ENCODE measurements at regions not wholly inside any gene's neighbourhood (a gene's known extent, or its start where the extent isn't known, plus 50 kb on each side); places are given as distances from the start of the nearest gene placed in this dataset.

DNA sequence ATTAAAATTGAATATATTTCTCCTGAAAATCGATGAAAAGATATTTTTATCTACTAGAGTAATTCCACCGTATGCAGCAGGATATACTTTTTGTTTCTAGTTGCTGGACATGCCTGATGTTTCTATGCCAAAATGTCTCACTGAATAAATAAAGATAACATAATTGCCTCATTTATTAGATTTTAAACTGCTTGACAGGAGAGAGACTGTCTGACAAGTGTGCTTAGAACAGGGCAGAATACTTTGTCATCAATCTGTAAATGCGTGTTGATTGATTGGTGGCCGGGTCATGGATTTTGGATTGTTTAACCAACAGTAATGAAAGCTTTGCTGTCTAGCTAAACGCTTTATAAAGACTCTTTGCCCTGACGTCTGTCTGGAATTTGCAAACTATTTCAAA lies 339.0 kb downstream of the CHRM3 start:
- TF ChIP-seq, protein P1, sequence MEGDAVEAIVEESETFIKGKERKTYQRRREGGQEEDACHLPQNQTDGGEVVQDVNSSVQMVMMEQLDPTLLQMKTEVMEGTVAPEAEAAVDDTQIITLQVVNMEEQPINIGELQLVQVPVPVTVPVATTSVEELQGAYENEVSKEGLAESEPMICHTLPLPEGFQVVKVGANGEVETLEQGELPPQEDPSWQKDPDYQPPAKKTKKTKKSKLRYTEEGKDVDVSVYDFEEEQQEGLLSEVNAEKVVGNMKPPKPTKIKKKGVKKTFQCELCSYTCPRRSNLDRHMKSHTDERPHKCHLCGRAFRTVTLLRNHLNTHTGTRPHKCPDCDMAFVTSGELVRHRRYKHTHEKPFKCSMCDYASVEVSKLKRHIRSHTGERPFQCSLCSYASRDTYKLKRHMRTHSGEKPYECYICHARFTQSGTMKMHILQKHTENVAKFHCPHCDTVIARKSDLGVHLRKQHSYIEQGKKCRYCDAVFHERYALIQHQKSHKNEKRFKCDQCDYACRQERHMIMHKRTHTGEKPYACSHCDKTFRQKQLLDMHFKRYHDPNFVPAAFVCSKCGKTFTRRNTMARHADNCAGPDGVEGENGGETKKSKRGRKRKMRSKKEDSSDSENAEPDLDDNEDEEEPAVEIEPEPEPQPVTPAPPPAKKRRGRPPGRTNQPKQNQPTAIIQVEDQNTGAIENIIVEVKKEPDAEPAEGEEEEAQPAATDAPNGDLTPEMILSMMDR (conservative IDR thresholded peaks at IDR 0.05), result no peak
- no peak for TF ChIP-seq EZH2 (IDR thresholded peaks at IDR 0.05; ENCODE audit: low read depth)

All from PC-9 (cell line).